Tibial nerve (tissue), 4 donors: ENCODE measurements at regions not wholly inside any gene's neighbourhood (a gene's known extent, or its start where the extent isn't known, plus 50 kb on each side); places are given as distances from the start of the nearest gene placed in this dataset.

Experiments
- CTCF ChIP-seq, 5 experiments: fragments of 200-600 bp in 3 of 5; fragments of 450-650 bp in 2 of 5; sonication (generic) in 3 of 5; IDR thresholded peaks; one replicate each; pipeline ENCODE4 v1.5.1; 2016 to 2019; ENCODE audit warnings: antibody characterized with exemption in 5 of 5, mild to moderate bottlenecking in 3 of 5, moderate library complexity in 2 of 5
- EP300 ChIP-seq, 2 donors: sonication (generic); formaldehyde crosslinking; IDR thresholded peaks; one replicate each; pipeline ENCODE4 v1.6.1; 2017; ENCODE audit warnings: antibody characterized with exemption in 2 of 2, mild to moderate bottlenecking in 1 of 2
- POLR2A ChIP-seq, 2 donors: fragments of 450-650 bp; IDR thresholded peaks; one replicate each; pipeline ENCODE4 v1.6.1; 2017; ENCODE audit warnings: antibody characterized with exemption in 2 of 2, mild to moderate bottlenecking in 2 of 2, moderate library complexity in 2 of 2

DNA sequence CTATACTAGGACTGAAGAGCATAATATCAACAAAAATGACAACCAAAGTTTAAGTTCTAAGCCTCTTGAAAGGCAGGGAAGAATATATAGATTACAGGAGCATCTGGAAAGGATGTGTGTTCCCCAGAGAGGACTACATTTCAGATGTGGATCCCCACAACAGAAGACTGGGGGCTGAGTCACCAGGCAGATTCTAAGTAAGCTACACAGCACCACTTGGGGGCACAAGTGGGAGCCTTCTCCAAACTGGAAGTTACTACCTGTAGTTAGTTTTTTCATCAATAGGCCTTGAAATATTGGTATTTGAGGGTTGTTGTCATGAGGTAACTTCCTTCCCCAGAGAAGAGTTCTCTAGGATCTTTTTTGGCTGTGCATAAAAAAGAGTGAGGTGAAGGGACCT, 836.1 kb downstream of the NLGN4Y start:
- TF ChIP-seq CTCF (IDR thresholded peaks at IDR 0.05) (no peak), POLR2A (IDR thresholded peaks at IDR 0.05) (no peak), EP300 (IDR thresholded peaks at IDR 0.05) (no peak)
